ENCODE measurements at regions not wholly inside any gene's neighbourhood (a gene's known extent, or its start where the extent isn't known, plus 50 kb on each side); places are given as distances from the start of the nearest gene placed in this dataset.
"Not testable (repeated sequence)": the region's sequence is repeated elsewhere in the genome, so short reads cannot be mapped to it uniquely, and the experiment has no call there.

- DNase-seq = not testable (repeated sequence)
These were observed 121.6 kb downstream of the ZNF22 start for GRCh38 chr10:45122180-45122860.

- no peak for DNase-seq
These were observed 134.9 kb downstream of the ZNF22 start for GRCh38 chr10:45135443-45136198.

- no peak for DNase-seq
These were observed 135.5 kb downstream of the ZNF22 start for GRCh38 chr10:45136256-45136655.

- no peak for DNase-seq
These were observed 143.8 kb downstream of the ZNF22 start for GRCh38 chr10:45144326-45145070.

- not testable (repeated sequence) for DNase-seq
These were observed 144.4 kb downstream of the ZNF22 start for GRCh38 chr10:45145143-45145542.

- DNase-seq = peak; percentile 42
These were observed 146.3 kb downstream of the ZNF22 start for GRCh38 chr10:45147000-45147399.

- no peak for DNase-seq
These were observed 150.3 kb downstream of the ZNF22 start for GRCh38 chr10:45150997-45151396.

- DNase-seq = no peak
These were observed 150.9 kb downstream of the ZNF22 start for GRCh38 chr10:45151467-45152214.

- no peak for DNase-seq
These were observed 152.0 kb downstream of the ZNF22 start for GRCh38 chr10:45152726-45153125.

- DNase-seq = no peak
These were observed 153.8 kb downstream of the ZNF22 start for GRCh38 chr10:45154502-45154901.

- no peak for DNase-seq
These were observed 155.1 kb downstream of the ZNF22 start for GRCh38 chr10:45155784-45156183.

GRCh38 chr10:45160271-45160670 is 155.1 kb downstream of the OR13A1 start:
- no peak for DNase-seq

- no peak for DNase-seq
These were observed 152.0 kb downstream of the OR13A1 start for GRCh38 chr10:45163315-45163975.

- DNase-seq = not testable (repeated sequence)
These were observed 139.8 kb downstream of the OR13A1 start for GRCh38 chr10:45175520-45176118.

- DNase-seq = no peak
These were observed 135.7 kb downstream of the OR13A1 start for GRCh38 chr10:45179691-45180090.

GRCh38 chr10:45180507-45180906 is 134.9 kb downstream of the OR13A1 start:
- DNase-seq = no peak

GRCh38 chr10:45180946-45181875 is 134.2 kb downstream of the OR13A1 start:
- DNase-seq = no peak

- no peak for DNase-seq
These were observed 132.2 kb downstream of the OR13A1 start for GRCh38 chr10:45183174-45183573.

- no peak for DNase-seq
These were observed 117.5 kb downstream of the OR13A1 start for GRCh38 chr10:45197816-45198485.

Measured in GF-D8 (cell line).